ENCODE measurements at regions not wholly inside any gene's neighbourhood (a gene's known extent, or its start where the extent isn't known, plus 50 kb on each side); places are given as distances from the start of the nearest gene placed in this dataset.
"Not testable (repeated sequence)": the region's sequence is repeated elsewhere in the genome, so short reads cannot be mapped to it uniquely, and the experiment has no call there.

DNA sequence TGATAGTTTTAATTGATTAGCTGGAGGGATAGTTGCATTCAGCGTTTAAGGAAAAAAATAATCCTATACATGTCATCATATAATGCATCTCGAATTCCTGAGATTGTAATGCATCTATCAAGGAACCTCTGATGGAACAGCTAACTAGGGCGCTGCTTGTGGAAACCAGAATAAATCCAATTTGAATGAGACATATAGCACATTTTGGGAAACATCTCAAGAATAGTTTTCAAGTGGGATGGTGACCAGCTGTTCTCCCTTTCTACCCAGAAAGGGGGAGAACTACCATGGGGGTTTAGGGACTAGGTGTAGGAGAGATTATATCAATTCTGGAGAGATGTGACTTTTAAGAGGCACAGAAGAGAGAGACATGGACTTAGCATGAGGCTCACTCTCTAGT lies 319.3 kb upstream of the BRINP1 start:
- Histone ChIP-seq H3K27me3 (ENCODE audit: control insufficient read depth, insufficient read depth, low read length) (no peaks in the 10 kb centered on the region), H3K4me3 (ENCODE audit: low read length) (no peak overlapping the region), H3K27ac (ENCODE audit: low read depth, low read length) (no peak overlapping the region), H3K36me3 (ENCODE audit: control insufficient read depth, insufficient read depth, low read length) (no peaks in the 10 kb centered on the region), H3K4me1 (ENCODE audit: control insufficient read depth, insufficient read depth, low read length) (no peaks in the 10 kb centered on the region), H3K9ac (ENCODE audit: low read length) (no peak overlapping the region)

DNA sequence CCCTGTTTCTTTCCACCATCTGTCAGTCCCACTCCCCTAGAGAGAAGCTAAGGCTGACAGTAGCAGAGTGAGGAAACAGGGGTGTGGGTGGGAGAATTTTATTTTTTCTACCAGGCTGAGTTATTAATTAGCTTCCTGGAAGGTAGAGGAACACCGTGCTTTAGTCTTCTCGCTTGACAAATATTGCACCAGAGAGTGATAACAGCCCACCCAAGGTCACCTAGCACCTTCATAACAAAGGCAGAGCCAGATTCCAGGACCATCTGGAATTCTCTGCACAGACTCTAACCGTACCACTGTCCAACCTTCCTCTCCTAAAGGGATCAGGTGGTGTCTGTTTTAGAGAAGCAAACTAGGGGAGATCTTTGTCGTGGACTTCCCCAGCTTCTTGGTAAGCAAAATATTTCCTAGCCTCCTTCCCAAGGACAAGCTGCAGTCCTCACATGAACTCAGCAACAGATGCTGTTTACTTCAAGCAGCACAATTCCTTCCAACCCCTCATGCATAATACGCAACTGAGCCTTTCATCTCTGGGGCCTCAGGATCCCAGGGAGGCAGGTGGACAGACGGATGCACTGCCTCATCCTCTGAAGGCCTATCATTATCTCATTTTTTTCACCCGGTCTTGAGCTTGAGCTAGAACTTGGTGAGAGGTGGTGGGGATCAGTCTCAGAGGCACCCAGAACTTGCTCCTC lies 308.7 kb upstream of the BRINP1 start:
- Histone ChIP-seq H3K4me1 (ENCODE audit: control insufficient read depth, insufficient read depth, low read length) (no peaks in the 10 kb centered on the region), H3K36me3 (ENCODE audit: control insufficient read depth, insufficient read depth, low read length) (no peaks in the 10 kb centered on the region), H3K27me3 (ENCODE audit: control insufficient read depth, insufficient read depth, low read length) (no peaks in the 10 kb centered on the region), H3K27ac (ENCODE audit: low read depth, low read length) (no peak overlapping the region), H3K9ac (ENCODE audit: low read length) (no peak overlapping the region), H3K4me3 (ENCODE audit: low read length) (no peak overlapping the region)

DNA sequence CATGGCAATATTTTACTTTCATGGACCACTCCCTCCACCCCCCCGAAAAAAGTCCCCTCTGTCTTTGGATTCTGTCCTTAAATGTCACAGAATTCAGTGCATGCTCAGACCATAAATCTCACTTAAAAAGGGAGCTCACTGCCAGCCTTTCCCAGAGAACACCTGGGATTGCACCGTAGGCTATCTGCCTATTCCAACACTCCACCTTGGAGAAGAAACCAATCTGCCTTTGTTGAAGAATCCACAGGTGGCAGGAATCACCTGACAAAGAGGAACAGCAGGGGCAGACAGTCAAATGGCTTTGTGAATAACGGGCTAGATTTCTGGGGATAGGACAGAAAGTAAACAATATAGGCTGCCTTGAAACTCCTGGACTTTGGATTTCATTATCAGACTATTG lies 306.7 kb upstream of the BRINP1 start:
- H3K4me1 ChIP-seq (ENCODE audit: control insufficient read depth, insufficient read depth, low read length) = no peaks in the 10 kb centered on the region

DNA sequence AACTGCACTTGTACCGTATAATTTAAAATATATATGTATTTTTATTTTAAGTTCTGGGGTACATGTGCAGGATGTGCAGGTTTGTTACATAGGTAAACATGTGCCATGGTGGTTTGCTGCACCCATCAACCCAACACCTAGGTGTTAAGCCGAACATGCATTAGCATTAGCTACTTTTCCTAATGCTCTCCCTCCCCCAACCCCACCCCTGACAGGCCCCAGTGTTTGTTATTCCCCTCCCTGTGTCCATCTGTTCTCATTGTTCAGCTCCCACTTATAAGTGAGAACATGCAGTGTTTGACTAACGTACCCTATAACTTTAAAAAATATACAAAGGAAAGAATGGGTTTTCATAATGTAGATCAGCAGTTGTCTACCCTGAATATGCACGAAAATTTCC lies 303.5 kb upstream of the BRINP1 start:
- H3K9ac ChIP-seq (ENCODE audit: low read length); H3K4me3 ChIP-seq (ENCODE audit: low read length); H3K27me3 ChIP-seq (ENCODE audit: control insufficient read depth, insufficient read depth, low read length); H3K4me1 ChIP-seq (ENCODE audit: control insufficient read depth, insufficient read depth, low read length); H3K36me3 ChIP-seq (ENCODE audit: control insufficient read depth, insufficient read depth, low read length); H3K27ac ChIP-seq (ENCODE audit: low read depth, low read length): not testable (repeated sequence)

More for the DNA sequence above, 306.7 kb upstream of the BRINP1 start:
- no peak overlapping the region for H3K4me3 ChIP-seq (ENCODE audit: low read length)
- no peaks in the 10 kb centered on the region for H3K27me3 ChIP-seq (ENCODE audit: control insufficient read depth, insufficient read depth, low read length)
- no peak overlapping the region for H3K27ac ChIP-seq (ENCODE audit: low read depth, low read length)
- no peak overlapping the region for H3K9ac ChIP-seq (ENCODE audit: low read length)
- H3K36me3 ChIP-seq (ENCODE audit: control insufficient read depth, insufficient read depth, low read length) = no peaks in the 10 kb centered on the region

DNA sequence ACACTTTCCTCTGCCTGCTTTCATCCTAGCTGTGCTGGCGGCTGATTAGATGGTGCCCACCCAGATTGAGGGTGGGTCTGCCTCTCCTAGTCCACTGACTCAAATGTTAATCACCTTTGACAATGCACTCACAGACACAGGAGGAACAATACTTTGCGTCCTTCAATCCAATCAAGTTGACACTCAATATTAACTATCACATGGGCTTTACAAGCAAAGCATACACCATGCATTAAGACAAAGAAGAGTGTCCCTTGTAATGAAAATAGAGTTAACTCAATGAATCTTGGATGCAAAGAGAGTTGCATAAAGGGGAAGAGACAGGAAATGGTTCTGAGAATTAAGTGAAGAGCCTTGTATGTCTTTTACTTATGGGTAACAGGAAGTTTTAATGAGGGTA lies 298.7 kb upstream of the BRINP1 start:
- Histone ChIP-seq H3K9ac (ENCODE audit: low read length) (no peak overlapping the region), H3K27me3 (ENCODE audit: control insufficient read depth, insufficient read depth, low read length) (no peaks in the 10 kb centered on the region), H3K36me3 (ENCODE audit: control insufficient read depth, insufficient read depth, low read length) (no peaks in the 10 kb centered on the region), H3K4me1 (ENCODE audit: control insufficient read depth, insufficient read depth, low read length) (no peaks in the 10 kb centered on the region), H3K4me3 (ENCODE audit: low read length) (no peak overlapping the region), H3K27ac (ENCODE audit: low read depth, low read length) (no peak overlapping the region)

DNA sequence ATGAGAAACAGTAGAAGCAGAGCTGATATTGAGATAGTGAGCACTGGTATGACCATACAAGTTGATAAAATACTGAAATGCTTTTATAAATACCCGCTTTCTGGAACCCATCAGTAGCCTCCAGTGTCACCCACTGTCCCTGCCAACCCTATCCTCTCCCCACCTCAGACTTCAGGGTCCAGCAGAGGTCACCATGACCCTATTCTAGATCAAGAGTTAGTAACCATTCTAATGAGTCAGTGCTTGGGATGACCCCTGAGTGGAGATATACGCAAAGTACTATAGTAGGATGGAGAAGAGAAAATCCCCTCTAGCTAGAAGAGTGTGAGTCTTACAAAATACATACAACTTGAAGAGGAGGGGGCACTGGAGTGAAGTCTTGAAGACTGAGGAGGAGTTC lies 297.9 kb upstream of the BRINP1 start:
- Histone ChIP-seq H3K36me3 (ENCODE audit: control insufficient read depth, insufficient read depth, low read length) (no peaks in the 10 kb centered on the region), H3K4me1 (ENCODE audit: control insufficient read depth, insufficient read depth, low read length) (no peaks in the 10 kb centered on the region), H3K9ac (ENCODE audit: low read length) (no peak overlapping the region), H3K27ac (ENCODE audit: low read depth, low read length) (no peak overlapping the region), H3K27me3 (ENCODE audit: control insufficient read depth, insufficient read depth, low read length) (no peaks in the 10 kb centered on the region), H3K4me3 (ENCODE audit: low read length) (no peak overlapping the region)

DNA sequence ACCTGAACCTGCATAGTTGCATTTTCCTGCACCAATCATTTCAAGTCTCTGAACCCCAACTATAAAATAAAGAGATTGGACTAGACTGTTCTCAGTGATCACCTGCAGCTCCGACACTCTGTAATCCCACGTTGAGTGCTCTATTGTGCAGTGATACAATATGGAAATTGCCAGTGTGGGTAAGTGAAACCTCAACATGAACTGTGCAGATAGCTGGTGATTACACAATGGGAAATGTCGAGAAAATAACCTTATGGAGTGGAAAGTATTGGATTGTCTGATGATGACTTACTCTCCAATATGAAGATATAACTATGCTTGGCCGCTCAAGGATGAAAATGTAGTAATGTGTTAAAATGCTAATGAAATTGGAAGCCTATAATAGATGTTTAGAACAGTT lies 293.1 kb upstream of the BRINP1 start:
- Histone ChIP-seq H3K9ac (ENCODE audit: low read length) (no peak overlapping the region), H3K4me3 (ENCODE audit: low read length) (no peak overlapping the region), H3K4me1 (ENCODE audit: control insufficient read depth, insufficient read depth, low read length) (no peaks in the 10 kb centered on the region), H3K36me3 (ENCODE audit: control insufficient read depth, insufficient read depth, low read length) (no peaks in the 10 kb centered on the region), H3K27ac (ENCODE audit: low read depth, low read length) (no peak overlapping the region), H3K27me3 (ENCODE audit: control insufficient read depth, insufficient read depth, low read length) (no peaks in the 10 kb centered on the region)

DNA sequence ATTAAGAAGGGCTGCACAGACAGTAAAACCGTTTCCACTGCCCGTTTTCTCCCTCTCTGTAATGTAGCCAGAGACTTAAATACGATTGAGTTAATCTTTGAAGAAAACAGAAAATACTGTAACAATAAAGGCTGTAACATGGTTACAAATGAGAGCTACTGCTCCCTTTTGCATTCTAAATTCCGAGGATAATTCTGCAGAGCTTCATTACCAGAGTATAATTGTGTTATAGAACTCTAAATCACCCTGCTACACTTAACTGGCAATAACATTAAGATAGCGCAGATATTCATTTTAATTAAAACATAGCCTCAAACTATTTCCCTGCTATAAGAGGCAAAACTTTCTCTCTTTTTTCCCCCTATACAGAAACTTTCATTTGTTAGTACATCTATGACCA lies 283.7 kb upstream of the BRINP1 start:
- H3K27me3 ChIP-seq (ENCODE audit: control insufficient read depth, insufficient read depth, low read length) = no peaks in the 10 kb centered on the region
- no peak overlapping the region for H3K9ac ChIP-seq (ENCODE audit: low read length)
- no peak overlapping the region for H3K4me3 ChIP-seq (ENCODE audit: low read length)
- no peaks in the 10 kb centered on the region for H3K36me3 ChIP-seq (ENCODE audit: control insufficient read depth, insufficient read depth, low read length)
- no peaks in the 10 kb centered on the region for H3K4me1 ChIP-seq (ENCODE audit: control insufficient read depth, insufficient read depth, low read length)
- no peak overlapping the region for H3K27ac ChIP-seq (ENCODE audit: low read depth, low read length)

DNA sequence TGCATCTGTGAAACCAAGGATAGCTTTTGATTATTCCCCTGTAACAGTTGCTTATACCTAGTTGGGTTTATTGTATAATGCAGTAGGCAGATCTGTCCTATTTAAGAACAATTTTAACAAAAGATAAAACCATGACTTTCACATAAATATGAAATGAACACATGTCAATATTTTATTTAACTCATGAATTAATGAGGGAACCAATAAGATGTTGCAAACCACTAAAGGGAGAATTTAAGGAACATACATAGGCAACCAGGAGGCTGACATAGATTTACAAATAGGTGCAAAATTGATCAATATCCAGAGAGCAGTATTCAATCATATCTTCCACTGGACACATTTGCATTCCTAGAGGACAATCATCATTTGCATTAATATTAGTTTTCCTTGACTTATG lies 280.0 kb upstream of the BRINP1 start:
- Histone ChIP-seq H3K36me3 (ENCODE audit: control insufficient read depth, insufficient read depth, low read length) (no peaks in the 10 kb centered on the region), H3K27ac (ENCODE audit: low read depth, low read length) (no peak overlapping the region), H3K4me3 (ENCODE audit: low read length) (no peak overlapping the region), H3K4me1 (ENCODE audit: control insufficient read depth, insufficient read depth, low read length) (no peaks in the 10 kb centered on the region), H3K27me3 (ENCODE audit: control insufficient read depth, insufficient read depth, low read length) (no peaks in the 10 kb centered on the region), H3K9ac (ENCODE audit: low read length) (no peak overlapping the region)

DNA sequence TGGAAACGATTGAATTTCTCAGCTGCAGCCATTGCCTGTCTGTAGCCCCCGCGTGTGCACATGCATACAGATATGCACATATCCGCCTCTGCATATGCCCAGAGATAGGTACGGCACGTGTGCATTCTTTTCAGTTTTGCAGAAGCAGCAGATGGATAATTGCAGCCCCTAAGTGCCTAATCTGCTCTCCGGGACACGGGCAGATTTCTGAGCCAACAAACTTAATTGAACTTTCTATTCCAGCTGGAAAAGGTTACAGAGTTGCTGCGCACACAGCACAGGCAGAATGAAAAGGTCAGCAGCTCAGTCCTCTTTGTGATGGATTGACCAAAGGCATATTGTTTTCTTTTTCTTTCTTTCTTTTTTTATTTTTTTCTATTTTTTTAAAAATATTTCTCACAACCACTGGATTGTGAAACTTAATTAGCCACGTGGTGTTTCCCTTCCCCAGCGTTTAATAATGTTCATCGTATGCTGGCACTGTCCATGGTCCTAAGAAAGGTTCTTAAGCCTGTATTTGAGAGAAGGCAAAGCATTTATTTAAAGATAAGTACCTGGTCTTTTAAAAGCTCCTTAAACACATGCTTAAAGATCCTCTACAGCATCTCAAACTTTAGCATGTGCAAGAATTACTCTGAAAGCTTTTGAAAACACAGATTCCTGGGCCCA lies 270.2 kb upstream of the BRINP1 start:
- H3K36me3 ChIP-seq (ENCODE audit: control insufficient read depth, insufficient read depth, low read length) = no peaks in the 10 kb centered on the region
- H3K27me3 ChIP-seq (ENCODE audit: control insufficient read depth, insufficient read depth, low read length) = no peaks in the 10 kb centered on the region
- no peak overlapping the region for H3K27ac ChIP-seq (ENCODE audit: low read depth, low read length)
- no peaks in the 10 kb centered on the region for H3K4me1 ChIP-seq (ENCODE audit: control insufficient read depth, insufficient read depth, low read length)
- no peak overlapping the region for H3K9ac ChIP-seq (ENCODE audit: low read length)
- H3K4me3 ChIP-seq (ENCODE audit: low read length) = no peak overlapping the region

DNA sequence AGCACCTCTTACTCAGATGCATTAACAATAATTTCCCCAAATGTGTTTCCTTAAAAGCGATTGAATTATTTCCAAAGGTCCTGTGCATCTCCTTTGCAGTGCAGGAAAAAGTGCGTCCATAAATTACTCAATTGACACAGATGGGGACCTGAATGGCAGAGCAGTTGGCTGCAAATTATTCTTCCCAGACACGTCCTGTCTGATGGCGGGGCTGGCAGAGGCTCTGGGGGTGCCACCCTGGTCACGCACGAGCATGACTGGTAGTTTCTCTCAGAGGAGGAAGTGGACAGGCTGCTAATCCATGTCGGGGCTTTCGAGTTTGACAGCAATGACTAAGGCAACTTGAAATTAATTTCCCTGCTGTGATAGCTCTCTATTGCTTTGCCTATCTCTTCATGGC lies 264.8 kb upstream of the BRINP1 start:
- Histone ChIP-seq H3K9ac (ENCODE audit: low read length) (no peak overlapping the region), H3K27me3 (ENCODE audit: control insufficient read depth, insufficient read depth, low read length) (no peaks in the 10 kb centered on the region), H3K27ac (ENCODE audit: low read depth, low read length) (no peak overlapping the region), H3K36me3 (ENCODE audit: control insufficient read depth, insufficient read depth, low read length) (no peaks in the 10 kb centered on the region), H3K4me1 (ENCODE audit: control insufficient read depth, insufficient read depth, low read length) (no peaks in the 10 kb centered on the region), H3K4me3 (ENCODE audit: low read length) (no peak overlapping the region)

DNA sequence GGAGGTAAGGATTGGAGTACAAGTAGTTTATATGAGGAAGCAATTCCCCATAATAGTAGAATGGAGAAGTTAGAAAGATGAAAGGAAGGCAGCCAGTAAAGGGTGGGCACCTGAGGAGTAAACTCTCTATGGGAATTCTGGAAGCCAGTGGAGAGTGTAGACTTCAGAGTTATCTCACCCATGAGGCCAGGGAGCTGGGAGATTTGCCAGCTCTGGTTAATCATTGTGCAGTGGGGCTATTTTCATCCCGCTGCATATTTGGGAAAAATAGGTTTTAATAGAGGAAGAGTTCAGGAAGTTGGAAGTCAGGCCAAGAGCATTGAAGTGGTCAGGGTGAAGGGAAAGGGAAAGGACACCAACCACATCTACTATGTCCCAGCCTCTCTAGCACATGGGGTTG lies 242.3 kb upstream of the BRINP1 start:
- Histone ChIP-seq H3K9ac (ENCODE audit: low read length) (no peak overlapping the region), H3K4me3 (ENCODE audit: low read length) (no peak overlapping the region), H3K4me1 (ENCODE audit: control insufficient read depth, insufficient read depth, low read length) (no peaks in the 10 kb centered on the region), H3K27ac (ENCODE audit: low read depth, low read length) (no peak overlapping the region), H3K27me3 (ENCODE audit: control insufficient read depth, insufficient read depth, low read length) (no peaks in the 10 kb centered on the region), H3K36me3 (ENCODE audit: control insufficient read depth, insufficient read depth, low read length) (no peaks in the 10 kb centered on the region)

DNA sequence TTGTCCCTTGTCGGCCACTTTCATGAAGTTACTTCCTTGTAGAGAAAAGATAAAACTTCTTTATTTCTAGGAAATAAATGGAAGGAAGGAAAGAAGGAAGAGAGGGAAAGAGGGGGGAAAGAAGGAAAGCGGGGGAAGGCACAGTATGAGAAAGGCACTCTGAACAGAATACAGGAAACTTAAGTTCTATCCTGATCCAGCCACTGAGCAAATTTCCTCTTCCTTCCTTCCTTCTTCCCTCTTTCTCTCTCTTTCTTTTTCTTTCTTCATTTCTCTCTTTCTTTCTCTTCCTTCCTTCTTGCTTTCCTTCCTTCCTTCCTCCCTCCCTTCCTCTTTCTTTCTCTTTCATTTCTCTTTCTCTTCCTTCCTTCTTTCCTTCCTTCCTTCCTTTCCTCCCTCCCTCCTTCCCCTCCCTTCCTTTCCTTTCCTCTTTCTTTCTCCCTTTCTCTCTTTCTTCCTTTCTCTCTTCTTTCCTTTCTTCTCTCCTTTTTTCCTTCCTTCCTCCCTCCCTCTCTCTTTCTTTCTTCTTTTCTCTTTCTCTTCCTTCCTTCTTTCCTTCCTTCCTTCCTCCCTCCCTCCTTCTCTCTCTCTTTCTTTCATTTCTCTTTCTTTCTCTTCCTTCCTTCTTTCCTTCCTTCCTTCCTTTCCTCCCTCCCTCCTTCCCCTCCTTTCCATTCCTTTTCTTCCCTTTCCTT lies 240.2 kb upstream of the BRINP1 start:
- no peak overlapping the region for H3K27ac ChIP-seq (ENCODE audit: low read depth, low read length)
- no peaks in the 10 kb centered on the region for H3K27me3 ChIP-seq (ENCODE audit: control insufficient read depth, insufficient read depth, low read length)
- no peaks in the 10 kb centered on the region for H3K36me3 ChIP-seq (ENCODE audit: control insufficient read depth, insufficient read depth, low read length)
- no peaks in the 10 kb centered on the region for H3K4me1 ChIP-seq (ENCODE audit: control insufficient read depth, insufficient read depth, low read length)
- no peak overlapping the region for H3K4me3 ChIP-seq (ENCODE audit: low read length)
- H3K9ac ChIP-seq (ENCODE audit: low read length) = no peak overlapping the region
